Hematopoietic multipotent progenitor cell treated with erythropoietin and hydrocortisone succinate and interleukin-3 and kit ligand, for 15 days (in vitro differentiated cells): ENCODE measurements at regions not wholly inside any gene's neighbourhood (a gene's known extent, or its start where the extent isn't known, plus 50 kb on each side); places are given as distances from the start of the nearest gene placed in this dataset.

Experiments
- DNase-seq: peaks from one replicate; pipeline ENCODE4 v3.0.0-alpha.2; 2015; ENCODE audit warnings: low spot score

DNA sequence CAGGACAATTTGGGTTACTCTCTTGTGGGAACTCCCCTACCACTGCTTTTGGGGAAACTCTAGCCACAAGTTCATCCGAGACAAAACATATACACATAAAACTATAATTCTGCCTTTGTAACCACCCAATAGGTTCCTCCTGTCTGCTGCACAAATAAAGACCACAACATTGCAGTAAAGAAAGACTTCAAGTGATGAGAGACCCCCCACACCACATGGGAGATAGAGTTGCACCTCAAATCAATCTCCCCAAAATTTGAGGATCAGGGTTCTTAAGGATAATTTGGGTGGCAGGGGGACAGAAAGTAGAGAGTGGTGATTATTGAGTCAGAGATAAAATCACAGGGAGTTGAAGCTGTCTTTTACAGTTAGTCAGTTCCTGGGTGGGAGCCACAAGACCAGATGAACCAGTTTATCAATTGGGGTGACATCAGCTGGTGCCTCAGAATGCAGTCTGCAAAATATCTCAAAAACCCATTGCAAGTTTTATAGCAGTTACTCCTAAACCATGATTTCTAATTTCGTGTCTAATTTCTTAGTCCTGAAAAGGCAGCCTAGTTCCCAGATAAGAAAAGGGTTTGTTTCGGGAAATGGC, 1348.5 kb downstream of the PCDH9 start:
- no peak for DNase-seq

DNA sequence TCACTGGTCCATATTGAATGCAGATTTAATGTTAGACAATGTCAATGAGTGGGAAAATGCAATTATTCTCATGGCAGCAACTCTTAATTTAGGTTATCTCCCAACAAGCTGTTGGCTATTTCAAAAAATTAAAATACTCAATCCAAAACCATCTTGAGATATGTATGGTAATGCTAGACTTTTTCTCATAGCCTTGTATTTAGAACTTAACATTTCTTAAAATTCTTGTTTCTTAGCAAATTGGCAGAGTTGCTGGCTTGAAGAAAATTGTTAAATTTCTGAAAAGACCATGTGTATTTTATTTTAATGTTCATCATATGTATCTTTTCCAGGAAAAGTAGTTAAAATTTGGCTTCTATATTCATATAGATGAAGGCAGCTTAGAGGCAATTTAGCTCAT, 1355.1 kb downstream of the PCDH9 start:
- DNase-seq: no peak

GRCh38 chr13:65872448-65872847, 1357.7 kb downstream of the PCDH9 start:
- DNase-seq: no peak

DNA sequence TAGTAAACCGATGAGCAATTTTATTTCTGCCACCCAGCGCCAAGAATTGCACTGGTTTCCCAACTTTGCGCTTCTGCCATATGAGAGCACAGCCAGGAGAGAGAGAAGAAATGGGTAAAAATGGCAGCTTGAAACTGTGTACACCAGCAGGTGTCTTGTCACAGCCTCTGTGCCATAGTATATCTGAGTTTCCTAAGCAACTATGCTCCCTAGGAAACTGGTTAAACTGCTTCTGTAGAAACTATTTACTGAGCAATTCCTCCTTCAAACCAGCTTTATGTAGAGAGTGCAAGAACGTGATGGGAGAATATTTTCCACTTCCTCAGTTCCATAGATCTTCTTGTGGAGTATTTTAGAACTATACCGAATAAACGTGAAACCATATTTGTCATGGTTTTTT, 1361.3 kb downstream of the PCDH9 start:
- DNase-seq: no peak

- DNase-seq: no peak
Observed at GRCh38 chr13:65868099-65868498, 1362.0 kb downstream of the PCDH9 start.

DNA sequence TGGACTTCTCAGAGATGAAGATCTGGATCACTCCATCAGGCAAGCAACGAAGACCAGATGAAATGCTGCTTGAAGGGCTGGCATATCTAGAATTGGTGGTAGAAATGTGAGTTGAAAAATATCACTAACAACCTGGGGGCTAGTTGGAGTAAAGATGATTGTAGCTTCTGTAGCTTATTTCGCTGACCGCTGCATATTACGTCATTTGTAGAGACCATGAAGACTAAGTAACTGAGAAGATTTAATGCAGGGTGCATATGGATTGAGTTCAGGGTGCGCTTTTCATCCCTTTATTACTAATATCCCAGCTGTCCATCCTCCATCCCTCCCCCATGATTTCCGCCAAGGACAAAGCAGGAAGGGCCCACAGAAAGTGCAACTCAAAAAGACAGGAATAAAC, 1364.0 kb downstream of the PCDH9 start:
- DNase-seq: no peak

DNA sequence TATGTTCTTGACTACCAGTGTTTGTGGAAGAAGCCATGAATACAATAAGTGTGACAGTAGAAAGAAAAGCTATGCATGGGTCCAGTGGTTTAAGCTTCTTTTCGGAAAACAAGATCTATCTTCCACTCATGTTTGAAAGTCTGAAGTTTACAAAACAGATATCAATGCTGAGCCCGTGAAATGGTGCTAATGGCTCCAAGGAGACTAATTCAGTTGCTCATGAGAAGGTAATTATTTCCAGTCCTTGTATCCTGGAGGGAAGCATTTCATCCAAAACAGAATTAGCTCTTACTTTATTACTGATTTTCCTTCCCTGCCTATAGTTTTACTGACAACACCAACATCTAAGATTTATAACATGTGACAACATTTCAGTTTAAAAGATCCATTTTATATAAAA, 1364.9 kb downstream of the PCDH9 start:
- DNase-seq: no peak

- DNase-seq: no peak
Observed at GRCh38 chr13:65864039-65864438, 1366.1 kb downstream of the PCDH9 start.

GRCh38 chr13:65860306-65860705, 1369.8 kb downstream of the PCDH9 start:
- no peak for DNase-seq

DNA sequence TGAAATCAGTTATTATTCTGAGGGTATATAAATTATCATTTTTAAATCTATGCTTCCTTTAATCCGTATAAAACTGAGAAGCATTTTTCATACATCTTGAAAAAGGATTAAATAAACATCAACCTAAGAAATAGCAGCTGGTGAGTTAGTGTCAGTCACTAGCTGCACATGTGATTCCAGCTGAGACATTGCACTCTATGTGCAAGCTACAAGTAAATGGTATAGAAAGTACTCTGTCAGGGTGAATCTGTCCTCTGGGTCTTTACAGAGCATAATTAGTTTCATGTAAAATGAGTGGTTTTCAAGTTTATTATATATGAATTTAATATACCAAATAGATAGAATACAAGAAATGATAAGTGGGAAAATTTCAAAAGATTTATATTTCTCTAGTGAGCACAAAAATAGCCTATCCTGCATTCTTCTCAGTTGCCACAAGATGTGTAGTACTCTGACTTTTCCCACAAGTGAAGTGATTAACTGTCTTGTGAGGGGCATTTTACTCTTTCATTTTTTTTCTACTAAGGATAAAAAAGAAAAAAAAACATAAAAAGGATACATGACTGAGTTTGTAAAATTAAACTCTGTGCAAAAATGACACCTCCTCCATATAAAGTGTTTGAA, 1372.1 kb downstream of the PCDH9 start:
- DNase-seq: no peak

GRCh38 chr13:65856431-65856830, 1373.7 kb downstream of the PCDH9 start:
- no peak for DNase-seq

DNA sequence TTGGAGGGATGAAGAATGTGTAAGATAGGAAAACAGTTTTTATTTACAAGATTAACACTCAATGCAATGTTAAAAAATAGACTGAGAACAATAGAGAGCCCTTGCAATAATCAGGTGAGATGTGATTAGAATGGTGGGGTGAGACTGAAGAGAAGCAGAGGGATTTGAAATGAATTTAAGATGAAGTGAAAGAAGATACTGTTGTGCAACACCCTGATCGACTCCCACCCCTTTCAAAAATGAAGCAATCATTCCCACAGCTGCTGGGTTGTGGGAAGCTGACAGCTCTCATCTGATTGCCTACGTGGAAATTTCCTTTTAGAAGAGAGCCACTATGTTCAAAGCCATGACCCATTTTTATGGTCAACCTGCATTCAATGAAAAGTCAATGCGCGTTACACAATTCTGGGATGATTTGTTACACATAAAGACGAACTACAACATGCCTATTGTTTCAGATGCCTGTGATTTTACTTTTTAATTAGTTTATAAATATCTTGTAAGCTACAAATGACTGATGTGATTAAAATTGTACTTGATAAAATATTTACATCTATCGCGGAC, 1374.8 kb downstream of the PCDH9 start:
- DNase-seq: no peak

DNA sequence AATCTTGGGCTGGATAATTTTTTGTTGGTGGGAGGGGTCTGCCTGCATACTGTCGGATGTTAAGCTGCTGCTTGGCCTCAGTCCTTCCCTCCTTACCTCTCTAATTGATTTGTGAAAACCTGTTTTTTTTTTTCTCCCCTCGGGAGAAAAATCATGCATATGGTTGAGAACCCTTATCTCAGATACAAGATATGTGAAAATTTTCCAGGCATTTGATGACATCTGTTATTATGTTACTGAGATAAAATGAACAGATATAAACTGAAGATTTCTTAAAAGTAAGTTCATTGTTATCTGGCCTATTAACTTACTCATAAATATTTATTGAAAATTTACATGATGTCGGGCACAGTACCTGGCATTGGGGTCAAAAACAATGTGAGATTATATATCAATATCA, 1375.7 kb downstream of the PCDH9 start:
- DNase-seq: no peak

DNA sequence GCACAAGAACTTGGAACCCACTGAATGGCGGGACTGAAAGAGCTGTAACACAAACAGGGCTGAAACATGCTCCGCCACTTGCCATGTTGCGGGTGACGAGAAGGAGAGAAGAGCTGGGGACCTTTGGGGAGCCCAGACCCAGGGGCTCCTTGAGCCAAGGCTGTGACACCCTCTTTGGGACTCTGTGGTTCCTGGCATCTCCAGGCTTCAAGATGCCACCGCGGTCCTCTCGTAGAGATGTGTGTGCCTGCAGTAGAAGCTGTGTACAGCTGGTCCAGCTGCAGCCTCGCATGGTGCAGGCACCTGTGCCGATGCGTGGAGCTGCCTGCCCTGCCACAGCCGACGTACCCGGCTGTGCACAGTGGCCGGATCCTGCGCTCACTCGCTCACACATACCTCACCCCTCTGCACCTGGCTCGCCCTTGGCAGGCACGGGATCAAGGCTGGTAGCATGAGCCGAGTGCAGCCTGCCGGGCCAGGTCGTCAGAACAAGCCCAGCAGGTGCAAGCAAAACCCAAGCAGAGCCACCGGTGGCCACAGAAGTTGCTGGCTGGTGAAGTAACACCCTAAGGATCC, 1385.8 kb downstream of the PCDH9 start:
- no peak for DNase-seq

- no peak for DNase-seq
Observed at GRCh38 chr13:65843314-65843731, 1386.8 kb downstream of the PCDH9 start.

DNA sequence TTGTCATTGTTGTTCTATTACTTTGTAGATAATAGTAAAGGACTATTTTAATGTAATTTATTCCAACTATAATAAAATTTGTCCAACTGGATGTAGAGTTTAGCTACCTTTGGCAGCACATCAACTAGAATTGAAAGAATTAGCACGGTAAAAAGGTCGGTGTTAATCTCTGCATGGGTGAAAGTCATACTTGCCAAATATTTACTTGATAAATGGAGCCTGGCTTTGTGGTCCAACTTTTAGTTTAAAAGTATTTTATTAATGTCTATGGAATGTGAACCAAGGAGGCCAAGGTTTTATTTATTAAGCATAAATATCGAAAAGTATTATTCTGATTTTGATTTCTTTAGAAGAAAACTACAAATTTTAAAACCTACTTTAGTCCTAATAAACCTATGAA, 1389.0 kb downstream of the PCDH9 start:
- no peak for DNase-seq

GRCh38 chr13:65836066-65836465, 1394.1 kb downstream of the PCDH9 start:
- no peak for DNase-seq

DNA sequence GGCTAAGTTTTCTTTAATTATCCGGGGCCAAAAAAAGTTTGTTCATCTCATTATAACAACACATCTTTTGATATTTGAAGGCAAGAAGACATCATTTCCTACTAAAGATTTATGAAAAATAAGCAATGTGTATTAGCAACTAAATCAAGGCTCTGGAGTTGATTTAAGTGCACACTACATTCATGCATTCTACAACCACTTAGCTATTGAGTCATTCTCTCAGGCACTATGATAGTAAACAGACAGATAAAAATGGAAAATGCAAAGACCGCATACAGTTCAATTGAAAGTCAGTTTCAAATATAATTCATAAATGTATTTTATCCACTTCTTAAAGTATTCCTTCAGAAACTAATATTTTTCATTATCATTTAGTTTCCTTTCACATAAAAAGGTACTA, 1395.2 kb downstream of the PCDH9 start:
- no peak for DNase-seq

DNA sequence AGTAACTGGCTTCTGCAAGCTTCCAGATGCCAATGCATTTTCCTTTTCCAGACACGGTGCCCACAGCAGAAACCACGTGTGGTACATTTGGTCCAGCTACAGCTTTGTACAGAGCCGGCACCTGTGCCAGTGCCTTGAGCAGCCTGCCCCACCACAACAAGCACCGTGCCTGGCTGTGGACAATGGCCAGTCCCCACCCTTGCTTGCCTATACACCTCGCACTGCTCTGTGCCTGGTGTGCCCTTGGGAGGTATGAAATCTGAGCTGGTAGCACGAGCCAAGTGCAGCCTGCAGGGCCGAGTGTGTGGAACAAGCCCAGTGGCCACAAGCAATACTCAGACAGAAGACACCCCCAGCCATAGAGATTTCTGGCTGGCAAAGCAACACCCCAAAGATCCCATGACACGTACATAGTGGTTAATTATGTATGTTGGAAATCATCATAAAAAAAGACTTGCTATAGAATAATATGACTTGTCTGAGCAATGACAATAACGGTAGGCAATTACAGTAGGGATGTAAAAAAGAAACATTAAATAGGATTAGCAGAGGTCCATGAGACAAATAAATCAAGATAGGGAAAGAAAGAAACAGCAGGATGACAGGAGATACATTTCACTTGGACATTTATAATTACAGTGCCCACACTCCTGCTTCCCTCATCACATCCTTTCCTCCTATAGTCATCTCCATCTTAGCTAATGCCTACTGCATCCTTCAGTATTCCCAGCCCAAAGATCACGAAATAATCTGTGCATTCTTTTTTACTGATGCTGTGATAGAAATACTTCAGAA, 1399.5 kb downstream of the PCDH9 start:
- no peak for DNase-seq

GRCh38 chr13:65829241-65830008, 1400.7 kb downstream of the PCDH9 start:
- DNase-seq: no peak

DNA sequence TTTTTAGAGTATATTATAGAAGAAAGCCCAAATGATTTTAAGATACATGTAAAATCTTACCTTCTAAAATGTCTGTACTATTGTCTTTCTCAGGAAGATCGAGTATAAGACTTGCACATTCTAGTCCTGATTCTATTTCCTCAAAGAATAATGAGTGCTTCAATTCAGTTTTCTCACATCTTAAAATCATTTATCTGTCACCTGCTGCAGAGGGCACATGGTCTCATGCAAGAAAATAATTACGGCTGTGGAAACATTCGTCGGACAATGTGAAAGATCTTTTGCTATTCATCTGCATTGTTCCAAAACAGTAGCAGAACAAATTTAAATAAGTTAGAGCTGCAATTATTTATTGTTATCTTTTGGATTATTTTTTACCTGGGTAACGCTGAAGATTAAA, 1403.5 kb downstream of the PCDH9 start:
- DNase-seq: no peak

GRCh38 chr13:65825039-65825438, 1405.1 kb downstream of the PCDH9 start:
- no peak for DNase-seq
